ENCODE measurements at regions not wholly inside any gene's neighbourhood (a gene's known extent, or its start where the extent isn't known, plus 50 kb on each side); places are given as distances from the start of the nearest gene placed in this dataset.

GRCh38 chr12:124449623-124450375, 117.6 kb downstream of the NCOR2 start:
- no peaks in the 10 kb centered on the region for H3K4me1 ChIP-seq (ENCODE audit: insufficient read depth, low read length)
- Mint-ChIP-seq H3K9me3 (no peaks in the 10 kb centered on the region), H3K27me3 (ENCODE audit: low read depth) (no peaks in the 10 kb centered on the region; the same call in 1 of the 2 replicates), H3K4me3 (no peak overlapping the region), H3K36me3 (ENCODE audit: insufficient read depth in 1 of 3, low read depth in 3 of 3) (peaks cover 9 to 38% (median 29%) of the 10 kb centered on the region in 3 experiments; a peak in 6 of 7 replicates), H3K4me1 (peaks cover 7 to 20% of the 10 kb centered on the region in 2 experiments), H3K27ac (peak overlapping the region; percentile 24 to 73 (median 53); a peak in 4 of 7 replicates)
- H2BK120ac ChIP-seq (ENCODE audit: low read depth, low read length, poor library complexity, severe bottlenecking) = no peak overlapping the region
- H3K27me3 ChIP-seq (ENCODE audit: insufficient read depth, low read length) = no peaks in the 10 kb centered on the region
- TF ChIP-seq CTCF (conservative IDR thresholded peaks at IDR 0.05) = no peak
- H3K18ac ChIP-seq (ENCODE audit: insufficient read length, low read depth, low read length) = no peak overlapping the region
- H3K23ac ChIP-seq (ENCODE audit: insufficient read length, low read depth, low read length) = no peak overlapping the region
- H3T11ph ChIP-seq (ENCODE audit: low read length) = no peak overlapping the region
- H3K56ac ChIP-seq (ENCODE audit: insufficient read length, low read depth, low read length) = no peak overlapping the region
- H3K4me2 ChIP-seq (ENCODE audit: insufficient read depth, insufficient read length, low read length) = no peak overlapping the region
- no peak overlapping the region for H3K9ac ChIP-seq (ENCODE audit: extremely low read depth, insufficient read length, low read length)
- no peak overlapping the region for H2AFZ ChIP-seq (ENCODE audit: low read length)
- no peak overlapping the region for H2AK5ac ChIP-seq (ENCODE audit: insufficient read length, low read length)
- H2BK20ac ChIP-seq (ENCODE audit: low read depth, low read length, poor library complexity, severe bottlenecking) = no peak overlapping the region
- no peaks in the 10 kb centered on the region for H3K79me1 ChIP-seq (ENCODE audit: insufficient read depth, low read depth, low read length, poor library complexity, severe bottlenecking)
- no peak overlapping the region for H4K8ac ChIP-seq (replicated peaks; ENCODE audit: insufficient read length, low read depth, low read length)
- H3K9me3 ChIP-seq (ENCODE audit: control insufficient read depth, low read depth, low read length) = no peaks in the 10 kb centered on the region
- no peak overlapping the region for H2BK5ac ChIP-seq (ENCODE audit: insufficient read length, low read length)
- H3K23me2 ChIP-seq (ENCODE audit: insufficient read length, low read depth, low read length, poor library complexity, severe bottlenecking) = no peaks in the 10 kb centered on the region
- peaks cover 2% of the 10 kb centered on the region for H4K20me1 ChIP-seq (ENCODE audit: control insufficient read depth, insufficient read depth, insufficient read length)
- H2BK15ac ChIP-seq (ENCODE audit: low read depth, low read length) = no peak overlapping the region
- WGBS (ENCODE audit: extremely low coverage, insufficient read length, low lambda C conversion rate) = no CpG with 5 or more reads among the region's 25 CpGs
- H3K27ac ChIP-seq (ENCODE audit: insufficient read length, low read depth, low read length) = no peak overlapping the region
- no peak overlapping the region for H4K5ac ChIP-seq (ENCODE audit: insufficient read length, low read depth, low read length)
- no peak overlapping the region for H3K4ac ChIP-seq (ENCODE audit: low read depth, low read length)
- H3K14ac ChIP-seq (ENCODE audit: insufficient read depth, low read length) = no peak overlapping the region
- no peak overlapping the region for H4K91ac ChIP-seq (ENCODE audit: insufficient read length, low read depth, low read length)
- H3K79me2 ChIP-seq (ENCODE audit: insufficient read depth, low read length) = no peaks in the 10 kb centered on the region
- no peak overlapping the region for H2BK12ac ChIP-seq (ENCODE audit: insufficient read length, low read depth, low read length)
- DNase-seq = no peak

All from H9 (cell line).